H1 (cell line): ENCODE measurements at regions not wholly inside any gene's neighbourhood (a gene's known extent, or its start where the extent isn't known, plus 50 kb on each side); places are given as distances from the start of the nearest gene placed in this dataset.

Source experiments
- CTCF ChIA-PET: fragments of 300-600 bp; sonication (Branson Sonifier 250); formaldehyde crosslinking; loops from one replicate; lab custom pipeline; 2021; ENCODE audit not compliant: partially characterized antibody; lab: Charles Lee
- POLR2A ChIA-PET: fragments of 300-600 bp; sonication (Branson Sonifier 250); formaldehyde crosslinking; loops from one replicate; lab custom pipeline; 2021; ENCODE audit warnings: inconsistent platforms; ENCODE audit not compliant: partially characterized antibody; lab: Charles Lee
- DNase-seq, 2 experiments: peaks; one replicate each; pipeline versions ENCODE4 v3.0.0 to v3.0.0-alpha.2; 2010 to 2022; ENCODE audit warnings: low spot score in 2 of 2, low read depth in 1 of 2, mixed read lengths in 1 of 2
- FAIRE-seq: peaks from 2 replicates; lab custom pipeline; 2011; peaks lifted over from hg19 to GRCh38; lab: Jason Lieb, UNC
- H2AFZ ChIP-seq: 2 replicates; pipeline ENCODE4 v1.8.1; 2012; ENCODE audit warnings: low read length, inconsistent platforms
- H2AK5ac ChIP-seq: 2 replicates; pipeline ENCODE4 v1.6.1; 2013; ENCODE audit warnings: low read depth, low read length
- H2BK120ac ChIP-seq: replicated peaks from 2 replicates; pipeline ENCODE3; 2013; ENCODE audit warnings: low read depth, low read length, inconsistent platforms
- H2BK12ac ChIP-seq: 2 replicates; pipeline ENCODE4 v1.6.1; 2013; ENCODE audit warnings: low read depth, low read length
- H2BK15ac ChIP-seq: 2 replicates; pipeline ENCODE4 v1.6.1; 2013; ENCODE audit warnings: low read length
- H2BK20ac ChIP-seq: 2 replicates; pipeline ENCODE4 v1.6.1; 2013; ENCODE audit warnings: low read length
- H2BK5ac ChIP-seq: 2 replicates; pipeline ENCODE4 v1.6.1; 2013; ENCODE audit warnings: low read depth, low read length
- H3K14ac ChIP-seq: 2 replicates; pipeline ENCODE4 v1.6.1; 2013; ENCODE audit warnings: inconsistent platforms; ENCODE audit not compliant: insufficient read length
- H3K18ac ChIP-seq: 2 replicates; pipeline ENCODE4 v1.6.1; 2013; ENCODE audit warnings: low read length; ENCODE audit errors: extremely low read depth
- H3K23ac ChIP-seq: 2 replicates; pipeline ENCODE4 v1.6.1; 2013; ENCODE audit warnings: inconsistent platforms; ENCODE audit not compliant: insufficient read length
- H3K23me2 ChIP-seq: 2 replicates; pipeline ENCODE4 v1.6.1; 2013; ENCODE audit warnings: low read depth, low read length
- H3K27ac ChIP-seq: 2 replicates; pipeline ENCODE4 v1.6.1; 2011; ENCODE audit warnings: low read depth, low read length, inconsistent platforms
- H3K27me3 ChIP-seq, 4 experiments: replicated peaks in 1 of 4; 1 replicate in 1 of 4; 2 replicates in 3 of 4; pipeline versions ENCODE4 v1.6.1 to v1.8.1; 2011 to 2013; ENCODE audit warnings: low read length in 3 of 4, mild to moderate bottlenecking in 3 of 4, inconsistent platforms in 2 of 4, mixed read lengths in 2 of 4, moderate library complexity in 1 of 4; ENCODE audit not compliant: control insufficient read depth in 3 of 4, insufficient read depth in 3 of 4; ENCODE audit errors: extremely low read depth in 1 of 4
- H3K36me3 ChIP-seq, 4 experiments: 2 replicates each; pipeline versions ENCODE4 v1.6.1 to v1.8.1; 2011 to 2013; ENCODE audit warnings: mild to moderate bottlenecking in 4 of 4, low read length in 3 of 4, moderate library complexity in 2 of 4, control low read depth in 1 of 4, inconsistent platforms in 1 of 4; ENCODE audit not compliant: insufficient read depth in 4 of 4, control insufficient read depth in 2 of 4
- H3K4ac ChIP-seq: replicated peaks from 2 replicates; pipeline ENCODE3; 2013; ENCODE audit warnings: low read length, low read depth, mixed read lengths, inconsistent platforms; ENCODE audit not compliant: insufficient read length
- H3K4me1 ChIP-seq, 4 experiments: replicated peaks in 1 of 4; 1 replicate in 1 of 4; 2 replicates in 3 of 4; pipeline versions ENCODE4 v1.6.1 to v1.8.1; 2011 to 2013; ENCODE audit warnings: low read length in 3 of 4, inconsistent platforms in 2 of 4, mixed read lengths in 1 of 4; ENCODE audit not compliant: insufficient read depth in 4 of 4, control insufficient read depth in 3 of 4
- H3K4me2 ChIP-seq, 2 experiments: 2 replicates each; pipeline versions ENCODE4 v1.6.1 to v1.8.1; 2011 to 2013; ENCODE audit warnings: low read depth in 2 of 2, low read length in 2 of 2, control low read depth in 1 of 2, inconsistent platforms in 1 of 2, mild to moderate bottlenecking in 1 of 2; ENCODE audit not compliant: insufficient read depth in 1 of 2
- H3K4me3 ChIP-seq, 4 experiments: fragments of 200-600, 300-600 bp in 1 of 4; sonication (generic), shearing (Covaris generic), sonication (Bioruptor Twin) in 1 of 4; 2 replicates each; pipeline versions ENCODE4 v1.5.1 to v1.8.1; 2011 to 2016; ENCODE audit warnings: low read length in 4 of 4, low read depth in 3 of 4, control low read depth in 2 of 4, inconsistent platforms in 2 of 4, mild to moderate bottlenecking in 2 of 4, mixed read lengths in 1 of 4, moderate library complexity in 1 of 4; ENCODE audit not compliant: insufficient read depth in 2 of 4; ENCODE audit errors: extremely low read depth in 1 of 4
- H3K56ac ChIP-seq: replicated peaks from 2 replicates; pipeline ENCODE3; 2013; ENCODE audit warnings: low read depth, mild to moderate bottlenecking, mixed read lengths, low read length, inconsistent platforms; ENCODE audit not compliant: insufficient read length
- H3K79me1 ChIP-seq: 2 replicates; pipeline ENCODE4 v1.6.1; 2013; ENCODE audit warnings: low read depth, low read length, control low read depth
- H3K79me2 ChIP-seq, 2 experiments: 2 replicates each; pipeline versions ENCODE4 v1.6.1 to v1.8.1; 2012 to 2013; ENCODE audit warnings: low read length in 2 of 2, mild to moderate bottlenecking in 2 of 2, inconsistent platforms in 1 of 2; ENCODE audit not compliant: insufficient read depth in 2 of 2, control insufficient read depth in 1 of 2
- H3K9ac ChIP-seq, 4 experiments: replicated peaks in 1 of 4; 1 replicate in 1 of 4; 2 replicates in 3 of 4; pipeline versions ENCODE4 v1.6.1 to v1.8.1; 2011 to 2013; ENCODE audit warnings: low read depth in 3 of 4, low read length in 3 of 4, control low read depth in 2 of 4, mild to moderate bottlenecking in 2 of 4, moderate library complexity in 2 of 4, inconsistent platforms in 1 of 4; ENCODE audit errors: extremely low read depth in 1 of 4
- H3K9me3 ChIP-seq, 2 experiments: 2 replicates each; pipeline versions ENCODE4 v1.6.1 to v1.8.1; 2012 to 2013; ENCODE audit warnings: mild to moderate bottlenecking in 2 of 2, moderate library complexity in 2 of 2, control low read depth in 1 of 2, inconsistent platforms in 1 of 2, low read depth in 1 of 2, low read length in 1 of 2, mixed read lengths in 1 of 2; ENCODE audit not compliant: insufficient read depth in 2 of 2
- H4K20me1 ChIP-seq, 2 experiments: replicated peaks in 1 of 2; 2 replicates each; pipeline versions ENCODE3 to v1.8.1; 2011 to 2013; ENCODE audit warnings: inconsistent platforms in 2 of 2, low read length in 2 of 2, mild to moderate bottlenecking in 1 of 2; ENCODE audit not compliant: insufficient read depth in 2 of 2, control insufficient read depth in 1 of 2
- H4K5ac ChIP-seq: 2 replicates; pipeline ENCODE4 v1.6.1; 2013; ENCODE audit warnings: low read length, low read depth, mixed read lengths, inconsistent platforms; ENCODE audit not compliant: insufficient read length
- H4K8ac ChIP-seq: 2 replicates; pipeline ENCODE4 v1.8.0; 2013; ENCODE audit warnings: mild to moderate bottlenecking, moderate library complexity, low read length, inconsistent platforms; ENCODE audit not compliant: insufficient read depth; ENCODE audit errors: extremely low read depth
- H4K91ac ChIP-seq: replicated peaks from 2 replicates; pipeline ENCODE3; 2013; ENCODE audit warnings: low read length, mixed read lengths, inconsistent platforms; ENCODE audit not compliant: insufficient read length
- CBX8 ChIP-seq: fragments of 300-800, 300-1000 bp; sonication (generic); IDR thresholded peaks from 2 replicates; pipeline ENCODE4 v1.7.1; 2016; ENCODE audit warnings: low read depth, low read length, borderline replicate concordance
- EGR1 ChIP-seq: IDR thresholded peaks from 2 replicates; pipeline ENCODE4 v1.6.1; 2011; ENCODE audit warnings: low read depth, low read length, borderline replicate concordance
- FOSL1 ChIP-seq: IDR thresholded peaks from 2 replicates; pipeline ENCODE4 v1.6.1; 2011; ENCODE audit warnings: mild to moderate bottlenecking, low read depth, low read length, moderate library complexity; ENCODE audit not compliant: insufficient read depth
- KDM4A ChIP-seq: IDR thresholded peaks from one replicate; pipeline ENCODE4 v1.7.1; 2012; ENCODE audit warnings: low read depth, mild to moderate bottlenecking, moderate library complexity, low read length, inconsistent platforms; ENCODE audit not compliant: severe bottlenecking
- KDM5A ChIP-seq: fragments of 200-600 bp; IDR thresholded peaks from 2 replicates; pipeline ENCODE4 v1.7.1; 2012; ENCODE audit warnings: mild to moderate bottlenecking, low read length, inconsistent platforms, mixed read lengths
- NANOG ChIP-seq: IDR thresholded peaks from 2 replicates; pipeline ENCODE4 v1.6.1; 2011; ENCODE audit warnings: low read length, low read depth, mild to moderate bottlenecking, inconsistent platforms; ENCODE audit not compliant: insufficient read depth, poor library complexity, severe bottlenecking
- NRF1 ChIP-seq: IDR thresholded peaks from 2 replicates; pipeline ENCODE4 v1.6.1; 2011; ENCODE audit warnings: mild to moderate bottlenecking, low read depth, low read length, improper control_type of control experiment
- WGBS, 2 experiments: shearing (Covaris generic) in 1 of 2; methylation state at CpG; one replicate each; pipeline versions ENCODE4 v1.1.6 to v1.1.7; 2013 to 2015; ENCODE audit warnings: low lambda C conversion rate in 2 of 2, mixed read lengths in 2 of 2, inconsistent platforms in 1 of 2, low coverage in 1 of 2, missing lambda C conversion rate in 1 of 2; ENCODE audit not compliant: insufficient replicate concordance in 2 of 2, insufficient coverage in 1 of 2, insufficient read length in 1 of 2; ENCODE audit errors: extremely low coverage in 1 of 2, missing lambda C conversion rate in 1 of 2; 5-methylcytosine and 5-hydroxymethylcytosine counted together

DNA sequence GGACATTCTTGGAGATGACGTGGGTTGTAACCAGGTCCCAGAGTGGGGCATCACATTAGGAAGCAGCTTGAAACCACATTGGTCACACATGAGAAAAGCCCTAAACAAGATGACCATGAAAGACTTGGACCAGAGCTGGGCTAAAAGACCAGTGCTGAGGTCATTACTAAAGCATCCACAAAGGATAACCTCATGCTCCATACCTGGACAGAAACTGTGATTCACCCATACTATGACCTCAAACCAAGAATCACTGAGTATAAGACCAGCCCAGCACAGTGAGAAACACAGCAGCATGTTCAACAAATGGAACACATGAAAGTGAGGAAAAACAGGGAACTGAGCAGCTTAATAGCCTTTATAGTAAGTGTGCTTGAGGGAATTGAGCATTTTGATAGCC lies 635.5 kb upstream of the NETO1 start:
- FAIRE-seq: no peak
- no peak overlapping the region for H3K18ac ChIP-seq
- ChIA-PET POLR2A (no interaction called here), CTCF (no interaction called here)
- H4K8ac ChIP-seq: no peak overlapping the region
- no peak overlapping the region for H3K27ac ChIP-seq
- H2BK5ac ChIP-seq: no peak overlapping the region
- no peak overlapping the region for H2BK20ac ChIP-seq
- H3K56ac ChIP-seq: no peak overlapping the region
- H3K27me3 ChIP-seq: no peaks in the 10 kb centered on the region
- H3K4me2 ChIP-seq: no peak overlapping the region
- no peak overlapping the region for H3K14ac ChIP-seq
- H4K20me1 ChIP-seq: no peaks in the 10 kb centered on the region
- H2BK12ac ChIP-seq: no peak overlapping the region
- WGBS, 2 experiments: 0% methylated on average over 1 of the region's 1 CpG; no CpG with 5 or more reads in 1 of the 2 experiments
- no peaks in the 10 kb centered on the region for H3K36me3 ChIP-seq
- H3K4me1 ChIP-seq: no peaks in the 10 kb centered on the region
- no peak overlapping the region for H2BK120ac ChIP-seq
- H3K9ac ChIP-seq: no peak overlapping the region
- no peak overlapping the region for H2BK15ac ChIP-seq
- H2AK5ac ChIP-seq: no peak overlapping the region
- H2AFZ ChIP-seq: no peak overlapping the region
- H3K9me3 ChIP-seq: no peaks in the 10 kb centered on the region
- no peak overlapping the region for H4K91ac ChIP-seq
- H3K79me1 ChIP-seq: no peaks in the 10 kb centered on the region
- H3K23ac ChIP-seq: no peak overlapping the region
- no peak overlapping the region for H4K5ac ChIP-seq
- DNase-seq: no peak
- no peaks in the 10 kb centered on the region for H3K79me2 ChIP-seq
- no peak overlapping the region for H3K4ac ChIP-seq
- H3K23me2 ChIP-seq: no peaks in the 10 kb centered on the region
- H3K4me3 ChIP-seq: no peak overlapping the region
- TF ChIP-seq NRF1 (no peak), KDM5A (no peak), KDM4A (no peak), FOSL1 (no peak), EGR1 (no peak), CBX8 (no peak), NANOG (no peak)
